ENCODE measurements at regions not wholly inside any gene's neighbourhood (a gene's known extent, or its start where the extent isn't known, plus 50 kb on each side); places are given as distances from the start of the nearest gene placed in this dataset.

- no peak for DNase-seq
Observed at GRCh38 chr15:26374806-26375205, 398.1 kb downstream of the GABRB3 start.

GRCh38 chr15:26372706-26373105, 400.2 kb downstream of the GABRB3 start:
- DNase-seq, result no peak

GRCh38 chr15:26365077-26365476, 407.8 kb downstream of the GABRB3 start:
- DNase-seq, result no peak

- DNase-seq, result no peak
Observed at GRCh38 chr15:26359855-26360254, 413.0 kb downstream of the GABRB3 start.

- no peak for DNase-seq
Observed at GRCh38 chr15:26358708-26359107, 414.2 kb downstream of the GABRB3 start.

GRCh38 chr15:26357653-26358052, 415.2 kb downstream of the GABRB3 start:
- DNase-seq, result no peak

GRCh38 chr15:26355472-26356074, 417.3 kb downstream of the GABRB3 start:
- DNase-seq, result no peak

- no peak for DNase-seq
Observed at GRCh38 chr15:26352909-26353308, 420.0 kb downstream of the GABRB3 start.

GRCh38 chr15:26352406-26352805, 420.5 kb downstream of the GABRB3 start:
- DNase-seq, result no peak

GRCh38 chr15:26325495-26325894, 447.4 kb downstream of the GABRB3 start:
- no peak for DNase-seq

GRCh38 chr15:26323566-26323965, 449.3 kb downstream of the GABRB3 start:
- no peak for DNase-seq

- no peak for DNase-seq
Observed at GRCh38 chr15:26318689-26319088, 454.2 kb downstream of the GABRB3 start.

- no peak for DNase-seq
Observed at GRCh38 chr15:26314577-26314976, 451.4 kb upstream of the ATP10A start.

GRCh38 chr15:26311710-26312236, 448.6 kb upstream of the ATP10A start:
- DNase-seq, result no peak

GRCh38 chr15:26298659-26299170, 435.6 kb upstream of the ATP10A start:
- no peak for DNase-seq

- no peak for DNase-seq
Observed at GRCh38 chr15:26298010-26298658, 435.0 kb upstream of the ATP10A start.

- no peak for DNase-seq
Observed at GRCh38 chr15:26295336-26296085, 432.4 kb upstream of the ATP10A start.

GRCh38 chr15:26294059-26294689, 431.0 kb upstream of the ATP10A start:
- no peak for DNase-seq

- DNase-seq, result no peak
Observed at GRCh38 chr15:26287381-26287780, 424.3 kb upstream of the ATP10A start.

- DNase-seq, result no peak
Observed at GRCh38 chr15:26280281-26280680, 417.2 kb upstream of the ATP10A start.

- no peak for DNase-seq
Observed at GRCh38 chr15:26261966-26262365, 398.8 kb upstream of the ATP10A start.

- DNase-seq, result no peak
Observed at GRCh38 chr15:26261413-26261812, 398.3 kb upstream of the ATP10A start.

GRCh38 chr15:26260517-26261133, 397.5 kb upstream of the ATP10A start:
- peak; percentile 18 to 37 for DNase-seq

All from activated CD4-positive, alpha-beta T cell treated with anti-CD3 and anti-CD28 coated beads, Interleukin-2, amount 50 U/mL, for 48 hours (primary cell).